ENCODE measurements at regions not wholly inside any gene's neighbourhood (a gene's known extent, or its start where the extent isn't known, plus 50 kb on each side); places are given as distances from the start of the nearest gene placed in this dataset.

DNA sequence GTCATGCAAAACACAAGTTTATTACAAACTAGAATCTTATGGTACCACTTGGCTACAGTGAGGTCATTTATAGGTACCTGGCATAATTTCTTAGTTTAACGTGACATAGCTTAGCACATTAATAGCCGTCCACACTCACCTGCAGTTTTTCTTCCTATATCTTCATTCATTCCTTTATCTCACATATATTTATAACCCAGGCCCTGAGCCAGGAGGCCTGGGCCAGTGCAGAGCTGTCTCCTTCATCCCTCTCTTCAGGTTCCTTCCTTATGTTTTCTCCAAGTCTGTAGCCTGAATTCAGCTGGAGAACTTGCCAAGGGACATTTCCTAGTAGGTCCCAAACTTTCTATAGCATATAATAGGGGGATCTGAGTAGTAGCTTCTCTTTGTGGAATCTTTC is 367.9 kb upstream of the SGCD start:
- H3K9me3 ChIP-seq = no peaks in the 10 kb centered on the region
- peaks cover 0 to 30% (median 5%) of the 10 kb centered on the region in 12 donors for H3K4me1 ChIP-seq
- no peak overlapping the region for H3K27ac ChIP-seq
- H3K4me3 ChIP-seq = no peak overlapping the region
- TF ChIP-seq CTCF (IDR thresholded peaks at IDR 0.05) = no peak
- TF ChIP-seq POLR2A (IDR thresholded peaks at IDR 0.05) = no peak
- no peaks in the 10 kb centered on the region for H3K27me3 ChIP-seq
- peak in 3 of 4 donors; percentile 48 to 64 (median 58) for ATAC-seq
- 40 to 56% (median 47%) methylated on average over 2 of the region's 2 CpGs for WGBS, 4 donors
- intact Hi-C loops (cut with DNase I) = loop anchor here in 1 of 10 donors (10.0 kb wide), 1 partner anchor 366 kb away; the partner anchor contains the start of gene SGCD
- no peak for DNase-seq
- H3K36me3 ChIP-seq = no peaks in the 10 kb centered on the region

DNA sequence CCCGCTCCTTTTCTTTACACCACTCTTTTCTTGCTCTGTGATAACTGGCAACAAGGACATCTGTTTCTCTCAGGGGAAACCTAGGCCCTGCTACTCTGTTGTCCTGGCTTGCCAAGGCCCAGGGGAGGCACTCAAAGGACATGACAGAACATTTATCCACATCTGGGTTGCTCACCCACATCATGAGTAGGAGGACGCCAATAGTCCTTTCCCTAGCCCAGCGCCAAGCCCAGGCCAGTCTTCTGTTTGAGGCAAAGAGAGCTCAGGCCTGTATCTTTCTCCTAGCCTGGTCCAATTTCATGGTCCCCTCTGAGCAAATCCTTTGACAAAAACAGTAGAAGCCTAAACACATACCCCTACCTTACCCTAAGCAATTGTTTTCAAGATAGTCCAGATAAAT is 366.8 kb upstream of the SGCD start:
- intact Hi-C loops (cut with DNase I) = no loop called here
- no peaks in the 10 kb centered on the region for H3K27me3 ChIP-seq
- peaks cover 0 to 1% (median 0%) of the 10 kb centered on the region in 12 donors for H3K9me3 ChIP-seq
- no peak overlapping the region for H3K4me3 ChIP-seq
- H3K27ac ChIP-seq = no peak overlapping the region
- no peak for TF ChIP-seq POLR2A (IDR thresholded peaks at IDR 0.05)
- TF ChIP-seq CTCF (IDR thresholded peaks at IDR 0.05) = no peak
- ATAC-seq (peak in 2 of 4 donors; percentile 12 to 35), DNase-seq (no peak)
- 82 to 92% (median 85%) methylated on average over 3 of the region's 3 CpGs for WGBS, 4 donors
- H3K4me1 ChIP-seq = peaks cover 0 to 30% (median 5%) of the 10 kb centered on the region in 12 donors
- no peaks in the 10 kb centered on the region for H3K36me3 ChIP-seq

DNA sequence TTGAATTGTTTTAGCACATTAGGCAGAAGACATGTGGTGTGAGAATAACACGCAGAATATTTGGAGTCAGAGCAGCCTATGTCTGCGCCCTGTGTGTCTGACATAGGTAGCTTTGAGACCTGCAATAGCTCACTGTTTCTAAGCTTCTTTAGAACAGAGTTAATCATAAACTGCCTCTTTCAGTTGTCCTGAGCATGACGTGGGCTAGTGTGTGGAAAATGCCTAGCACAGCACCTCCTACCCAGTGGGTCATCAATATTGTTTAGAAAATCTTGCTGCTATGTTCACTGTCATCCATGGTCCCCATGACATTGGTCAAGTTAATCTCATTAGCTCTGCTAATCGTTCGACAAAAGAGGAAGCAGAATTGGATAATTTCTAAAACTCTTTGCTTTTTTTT is 357.4 kb upstream of the SGCD start:
- WGBS, 4 donors = 77 to 90% (median 82%) methylated on average over 5 of the region's 5 CpGs

GRCh38 chr5:155974369-155974768 is 352.6 kb upstream of the SGCD start:
- Histone ChIP-seq H3K4me1 (peaks cover 0 to 13% (median 10%) of the 10 kb centered on the region in 12 donors), H3K36me3 (no peaks in the 10 kb centered on the region), H3K4me3 (no peak overlapping the region), H3K27ac (no peak overlapping the region), H3K9me3 (no peaks in the 10 kb centered on the region), H3K27me3 (no peaks in the 10 kb centered on the region)
- intact Hi-C loops (cut with DNase I) = no loop called here
- no peak for DNase-seq
- no peak for TF ChIP-seq CTCF (IDR thresholded peaks at IDR 0.05)
- no peak for TF ChIP-seq POLR2A (IDR thresholded peaks at IDR 0.05)
- WGBS, 4 donors = 79 to 97% (median 87%) methylated on average over 2 of the region's 2 CpGs
- no peak for ATAC-seq

More for the DNA sequence above, 357.4 kb upstream of the SGCD start:
- H3K4me1 ChIP-seq = no peaks in the 10 kb centered on the region
- no peaks in the 10 kb centered on the region for H3K27me3 ChIP-seq
- no peak for ATAC-seq
- H3K36me3 ChIP-seq = no peaks in the 10 kb centered on the region
- H3K4me3 ChIP-seq = no peak overlapping the region
- H3K27ac ChIP-seq = no peak overlapping the region
- no peak for DNase-seq
- peaks cover 0 to 11% (median 0%) of the 10 kb centered on the region in 12 donors for H3K9me3 ChIP-seq
- intact Hi-C loops (cut with DNase I) = no loop called here
- no peak for TF ChIP-seq POLR2A (IDR thresholded peaks at IDR 0.05)
- TF ChIP-seq CTCF (IDR thresholded peaks at IDR 0.05) = no peak
